Endothelial cell of umbilical vein (primary cell): ENCODE measurements at regions not wholly inside any gene's neighbourhood (a gene's known extent, or its start where the extent isn't known, plus 50 kb on each side); places are given as distances from the start of the nearest gene placed in this dataset.

Experiments
- BruUV-seq: library from RNA; stranded (reverse); fragments of 400-500 nt; replicated peaks from 2 replicates; lab custom pipeline; 2021; lab: Mats Ljungman, UMichigan
- CTCF ChIA-PET: fragments of 300-600, 350-600 bp; sonication (Branson Sonifier 250); formaldehyde crosslinking; loops from one replicate; lab custom pipeline; 2021; ENCODE audit warnings: antibody characterized with exemption, inconsistent platforms; lab: Charles Lee
- POLR2A ChIA-PET: fragments of 300-600, 350-600 bp; sonication (Branson Sonifier 250); formaldehyde crosslinking; loops from one replicate; lab custom pipeline; 2021; ENCODE audit warnings: antibody characterized with exemption, inconsistent platforms; lab: Charles Lee
- DNase-seq: peaks from one replicate; pipeline ENCODE4 v3.0.0-alpha.2; 2011; ENCODE audit warnings: low read depth, low spot score
- FAIRE-seq: peaks from 2 replicates; lab custom pipeline; 2011; peaks lifted over from hg19 to GRCh38; lab: Jason Lieb, UNC
- H2AFZ ChIP-seq: 2 replicates; pipeline ENCODE4 v1.6.0; 2012; ENCODE audit warnings: low read depth, low read length, control low read depth, inconsistent platforms
- H3K27ac ChIP-seq: 2 replicates; pipeline ENCODE4 v1.5.1; 2011; ENCODE audit warnings: low read depth, mild to moderate bottlenecking, control low read depth, low read length, moderate library complexity; ENCODE audit not compliant: insufficient read depth
- H3K27me3 ChIP-seq, 2 experiments: 2 replicates each; pipeline versions ENCODE4 v1.6.0 to v1.6.1; 2011; ENCODE audit warnings: low read length in 2 of 2, mixed read lengths in 1 of 2; ENCODE audit not compliant: control insufficient read depth in 2 of 2, insufficient read depth in 2 of 2
- H3K36me3 ChIP-seq, 2 experiments: 2 replicates in 1 of 2; 3 replicates in 1 of 2; pipeline ENCODE4 v1.5.1; 2011; ENCODE audit warnings: low read length in 2 of 2, mild to moderate bottlenecking in 1 of 2, moderate library complexity in 1 of 2; ENCODE audit not compliant: control insufficient read depth in 2 of 2, insufficient read depth in 2 of 2; ENCODE audit errors: extremely low read depth in 1 of 2
- H3K4me1 ChIP-seq: 3 replicates; pipeline ENCODE4 v1.5.1; 2011; ENCODE audit warnings: mild to moderate bottlenecking, low read length; ENCODE audit not compliant: control insufficient read depth, insufficient read depth; ENCODE audit errors: extremely low read depth
- H3K4me2 ChIP-seq: 2 replicates; pipeline ENCODE4 v1.6.1; 2011; ENCODE audit warnings: low read length, control low read depth, mixed read lengths; ENCODE audit not compliant: insufficient read depth
- H3K4me3 ChIP-seq, 3 experiments: fragments of 200-600 bp in 1 of 3; sonication (generic), shearing (Covaris generic) in 1 of 3; replicated peaks in 1 of 3; 2 replicates each; pipeline ENCODE4 v1.5.1; 2011 to 2016; ENCODE audit warnings: control low read depth in 3 of 3, low read length in 3 of 3, mild to moderate bottlenecking in 2 of 3, inconsistent platforms in 1 of 3, low read depth in 1 of 3, moderate library complexity in 1 of 3; ENCODE audit not compliant: insufficient read depth in 1 of 3
- H3K79me2 ChIP-seq: 2 replicates; pipeline ENCODE4 v1.6.0; 2012; ENCODE audit warnings: low read length, inconsistent platforms; ENCODE audit not compliant: control insufficient read depth, insufficient read depth
- H3K9ac ChIP-seq: replicated peaks from 2 replicates; pipeline ENCODE3; 2011; ENCODE audit warnings: low read length, control low read depth; ENCODE audit not compliant: insufficient read depth; ENCODE audit errors: extremely low read depth
- H3K9me1 ChIP-seq: replicated peaks from 3 replicates; pipeline ENCODE4 v1.6.0; 2011; ENCODE audit warnings: mild to moderate bottlenecking, low read length; ENCODE audit not compliant: control insufficient read depth, insufficient read depth; ENCODE audit errors: extremely low read depth
- H3K9me3 ChIP-seq: replicated peaks from 2 replicates; pipeline ENCODE4 v1.5.1; 2012; ENCODE audit warnings: low read length, inconsistent platforms; ENCODE audit not compliant: control insufficient read depth, insufficient read depth
- H4K20me1 ChIP-seq: replicated peaks from 2 replicates; pipeline ENCODE3; 2011; ENCODE audit warnings: mild to moderate bottlenecking, low read length; ENCODE audit not compliant: control insufficient read depth, insufficient read depth; ENCODE audit errors: extremely low read depth
- EZH2 ChIP-seq: IDR thresholded peaks from 2 replicates; pipeline ENCODE4 v1.6.1; 2012; ENCODE audit warnings: borderline replicate concordance, low read depth, mild to moderate bottlenecking, moderate library complexity, low read length, inconsistent platforms; ENCODE audit not compliant: severe bottlenecking
- MAX ChIP-seq: IDR thresholded peaks from 2 replicates; pipeline ENCODE4 v1.6.1; 2011; ENCODE audit not compliant: insufficient read depth, insufficient read length
- MYC ChIP-seq: IDR thresholded peaks from one replicate; pipeline ENCODE4 v1.6.1; 2011; ENCODE audit warnings: mild to moderate bottlenecking, low read depth, low read length
- POLR2AphosphoS5 ChIP-seq: IDR thresholded peaks from 2 replicates; pipeline ENCODE4 v1.6.1; 2012; ENCODE audit warnings: low read depth, mild to moderate bottlenecking, control low read depth, low read length, moderate library complexity; ENCODE audit not compliant: insufficient read depth
- dilution Hi-C: fragments of 300-500 bp; cut with MboI; formaldehyde crosslinking; loops from one replicate; pipeline ENCODE4 v1.15.0; 2019; ENCODE audit warnings: low sequenced_read_pairs; ENCODE audit not compliant: extremely low pct_ligation_motif_present
- intact Hi-C: fragments of 100-400 bp; cut with micrococcal nuclease; formaldehyde crosslinking; loops from one replicate; pipeline ENCODE4 v1.10.0; 2022
- TF ChIP-seq, protein P1 (sequence below), 2 donors: IDR thresholded peaks; 1 replicate in 1 of 2; 2 replicates in 1 of 2; pipeline ENCODE4 v1.5.1; 2011; ENCODE audit warnings: low read length in 2 of 2, mild to moderate bottlenecking in 2 of 2, moderate library complexity in 2 of 2, control low read depth in 1 of 2, inconsistent platforms in 1 of 2, low read depth in 1 of 2; ENCODE audit not compliant: insufficient read depth in 1 of 2; ENCODE audit errors: extremely low read depth in 1 of 2

GRCh38 chr13:67416047-67416925 is 186.2 kb upstream of the PCDH9 start:
- POLR2A ChIA-PET: no interaction called here
- intact Hi-C loops: no loop called here

More at GRCh38 chr13:67416047-67416925, 186.2 kb upstream of the PCDH9 start:
- Histone ChIP-seq H3K27me3 (no peaks in the 10 kb centered on the region), H3K27ac (no peak overlapping the region), H3K4me2 (no peak overlapping the region), H3K4me3 (no peak overlapping the region), H4K20me1 (no peaks in the 10 kb centered on the region), H3K9ac (no peak overlapping the region), H2AFZ (no peak overlapping the region), H3K9me1 (no peaks in the 10 kb centered on the region), H3K36me3 (no peaks in the 10 kb centered on the region), H3K9me3 (no peaks in the 10 kb centered on the region), H3K79me2 (no peaks in the 10 kb centered on the region), H3K4me1 (no peaks in the 10 kb centered on the region)
- FAIRE-seq: no peak
- DNase-seq: no peak
- CTCF ChIA-PET: no interaction called here
- no TSS peak for BruUV-seq
- TF ChIP-seq EZH2 (no peak), POLR2AphosphoS5 (no peak), MYC (no peak), MAX (no peak)
- TF ChIP-seq, protein P1, sequence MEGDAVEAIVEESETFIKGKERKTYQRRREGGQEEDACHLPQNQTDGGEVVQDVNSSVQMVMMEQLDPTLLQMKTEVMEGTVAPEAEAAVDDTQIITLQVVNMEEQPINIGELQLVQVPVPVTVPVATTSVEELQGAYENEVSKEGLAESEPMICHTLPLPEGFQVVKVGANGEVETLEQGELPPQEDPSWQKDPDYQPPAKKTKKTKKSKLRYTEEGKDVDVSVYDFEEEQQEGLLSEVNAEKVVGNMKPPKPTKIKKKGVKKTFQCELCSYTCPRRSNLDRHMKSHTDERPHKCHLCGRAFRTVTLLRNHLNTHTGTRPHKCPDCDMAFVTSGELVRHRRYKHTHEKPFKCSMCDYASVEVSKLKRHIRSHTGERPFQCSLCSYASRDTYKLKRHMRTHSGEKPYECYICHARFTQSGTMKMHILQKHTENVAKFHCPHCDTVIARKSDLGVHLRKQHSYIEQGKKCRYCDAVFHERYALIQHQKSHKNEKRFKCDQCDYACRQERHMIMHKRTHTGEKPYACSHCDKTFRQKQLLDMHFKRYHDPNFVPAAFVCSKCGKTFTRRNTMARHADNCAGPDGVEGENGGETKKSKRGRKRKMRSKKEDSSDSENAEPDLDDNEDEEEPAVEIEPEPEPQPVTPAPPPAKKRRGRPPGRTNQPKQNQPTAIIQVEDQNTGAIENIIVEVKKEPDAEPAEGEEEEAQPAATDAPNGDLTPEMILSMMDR (IDR thresholded peaks at IDR 0.05; ENCODE audit: extremely low read depth in 1 of 2, insufficient read depth in 1 of 2, low read depth in 1 of 2, low read length in 2 of 2): peak; percentile 33 to 39
- dilution Hi-C loops: no loop called here
